HFFc6 (cell line): ENCODE measurements at regions not wholly inside any gene's neighbourhood (a gene's known extent, or its start where the extent isn't known, plus 50 kb on each side); places are given as distances from the start of the nearest gene placed in this dataset.

Experiments
- DNase-seq: peaks from one replicate; pipeline ENCODE4 v3.0.0-alpha.2; 2018
- H3K27ac Mint-ChIP-seq: 2 replicates; pipeline ENCODE4 v1.8.0; 2020; ENCODE audit warnings: mild to moderate bottlenecking, mixed read lengths
- H3K27me3 Mint-ChIP-seq: 2 replicates; pipeline ENCODE4 v1.8.0; 2021; ENCODE audit warnings: mild to moderate bottlenecking, moderate library complexity, mixed read lengths; ENCODE audit not compliant: insufficient read depth
- H3K36me3 Mint-ChIP-seq: 2 replicates; pipeline ENCODE4 v1.8.0; 2021; ENCODE audit warnings: low read depth, mixed read lengths
- H3K4me1 Mint-ChIP-seq: 2 replicates; pipeline ENCODE4 v1.8.0; 2020; ENCODE audit warnings: low read depth, mixed read lengths
- H3K4me3 Mint-ChIP-seq: 2 replicates; pipeline ENCODE4 v1.8.0; 2020; ENCODE audit warnings: mild to moderate bottlenecking, moderate library complexity, mixed read lengths
- H3K9me3 Mint-ChIP-seq: 2 replicates; pipeline ENCODE4 v1.8.0; 2020; ENCODE audit warnings: mild to moderate bottlenecking, mixed read lengths
- TF ChIP-seq, protein P1 (sequence below): fragments of 200-600 bp; sonication (generic); IDR thresholded peaks from 2 replicates; pipeline ENCODE4 v1.5.0; 2021; ENCODE audit warnings: antibody characterized with exemption, mild to moderate bottlenecking

DNA sequence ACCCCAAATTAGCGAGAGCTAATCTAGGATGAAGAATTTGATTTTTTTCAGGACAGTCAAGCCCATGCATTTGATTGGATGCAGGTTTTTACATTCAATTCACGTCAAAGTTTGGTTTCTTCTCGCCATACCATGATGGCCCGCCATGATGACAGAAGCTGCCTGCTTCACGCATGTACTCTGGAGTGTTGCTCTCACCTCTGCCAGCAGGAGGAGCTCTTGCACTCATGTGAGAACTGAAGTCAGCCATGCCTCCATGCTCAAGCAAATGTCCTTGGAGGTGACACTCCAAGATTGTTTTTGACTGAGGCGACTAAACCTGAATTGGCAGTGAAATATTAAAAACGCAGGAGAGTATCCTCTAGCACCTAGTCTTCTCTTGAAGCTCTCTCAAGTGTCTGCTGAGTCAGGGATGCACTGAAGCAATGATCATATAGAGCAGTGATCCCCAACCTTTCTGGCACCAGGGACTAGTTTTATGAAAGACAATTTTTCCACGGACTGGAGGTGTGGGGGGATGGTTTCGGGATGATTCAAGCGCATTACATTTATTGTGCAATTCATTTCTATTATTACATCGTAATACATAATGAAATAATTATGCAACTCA lies 120.9 kb downstream of the SAMMSON start:
- Mint-ChIP-seq H3K27ac (no peak overlapping the region), H3K27me3 (peaks cover 3% of the 10 kb centered on the region; the same call in 1 of the 2 replicates), H3K36me3 (no peaks in the 10 kb centered on the region), H3K9me3 (no peaks in the 10 kb centered on the region), H3K4me3 (no peak overlapping the region), H3K4me1 (no peaks in the 10 kb centered on the region)
- TF ChIP-seq, protein P1, sequence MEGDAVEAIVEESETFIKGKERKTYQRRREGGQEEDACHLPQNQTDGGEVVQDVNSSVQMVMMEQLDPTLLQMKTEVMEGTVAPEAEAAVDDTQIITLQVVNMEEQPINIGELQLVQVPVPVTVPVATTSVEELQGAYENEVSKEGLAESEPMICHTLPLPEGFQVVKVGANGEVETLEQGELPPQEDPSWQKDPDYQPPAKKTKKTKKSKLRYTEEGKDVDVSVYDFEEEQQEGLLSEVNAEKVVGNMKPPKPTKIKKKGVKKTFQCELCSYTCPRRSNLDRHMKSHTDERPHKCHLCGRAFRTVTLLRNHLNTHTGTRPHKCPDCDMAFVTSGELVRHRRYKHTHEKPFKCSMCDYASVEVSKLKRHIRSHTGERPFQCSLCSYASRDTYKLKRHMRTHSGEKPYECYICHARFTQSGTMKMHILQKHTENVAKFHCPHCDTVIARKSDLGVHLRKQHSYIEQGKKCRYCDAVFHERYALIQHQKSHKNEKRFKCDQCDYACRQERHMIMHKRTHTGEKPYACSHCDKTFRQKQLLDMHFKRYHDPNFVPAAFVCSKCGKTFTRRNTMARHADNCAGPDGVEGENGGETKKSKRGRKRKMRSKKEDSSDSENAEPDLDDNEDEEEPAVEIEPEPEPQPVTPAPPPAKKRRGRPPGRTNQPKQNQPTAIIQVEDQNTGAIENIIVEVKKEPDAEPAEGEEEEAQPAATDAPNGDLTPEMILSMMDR, result peak; percentile 79
- DNase-seq, result peak; percentile 25

DNA sequence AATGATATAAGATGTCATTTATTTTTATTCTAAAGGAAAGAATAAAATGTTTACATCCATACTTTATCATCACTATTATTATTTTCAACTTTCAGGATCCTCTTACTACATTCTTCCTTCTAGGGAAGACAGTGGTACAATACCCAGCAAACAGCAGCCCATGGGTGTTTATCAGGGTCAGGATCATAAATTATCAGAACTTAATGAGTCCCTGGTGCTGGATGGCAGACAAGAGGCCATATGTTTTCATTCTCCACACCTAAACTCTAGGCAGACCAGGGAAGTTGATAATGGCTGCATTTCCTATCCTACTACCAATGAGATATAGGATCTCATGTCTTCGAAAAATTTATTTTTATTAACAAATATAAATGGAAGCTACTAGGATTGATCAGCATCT lies 127.7 kb downstream of the SAMMSON start:
- TF ChIP-seq, protein P1, result no peak
- no peaks in the 10 kb centered on the region for H3K9me3 Mint-ChIP-seq
- no peak overlapping the region for H3K4me3 Mint-ChIP-seq
- no peak overlapping the region for H3K27ac Mint-ChIP-seq
- no peaks in the 10 kb centered on the region for H3K4me1 Mint-ChIP-seq
- peaks cover 3% of the 10 kb centered on the region; the same call in 1 of the 2 replicates for H3K27me3 Mint-ChIP-seq
- DNase-seq, result no peak
- no peaks in the 10 kb centered on the region for H3K36me3 Mint-ChIP-seq

DNA sequence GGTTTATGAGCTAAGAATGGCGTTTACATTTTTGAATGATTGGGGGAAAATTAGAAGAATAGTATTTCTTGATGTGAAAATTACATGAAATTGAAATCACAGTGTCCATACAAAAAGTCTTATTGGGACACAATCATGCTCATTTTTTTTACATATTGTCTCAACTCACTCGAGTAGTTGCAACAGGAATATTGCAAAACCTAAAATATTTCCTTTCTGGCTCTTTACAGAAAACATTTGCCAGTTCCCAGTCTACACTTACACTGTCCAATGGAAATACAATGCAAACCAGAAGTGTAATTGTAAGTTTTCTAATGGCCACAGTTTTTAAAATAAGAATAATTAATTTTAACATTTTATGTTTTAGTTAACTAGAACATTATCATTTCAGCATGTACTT lies 137.8 kb downstream of the SAMMSON start:
- Mint-ChIP-seq H3K27ac (no peak overlapping the region), H3K4me3 (no peak overlapping the region), H3K27me3 (no peaks in the 10 kb centered on the region; the same call in 1 of the 2 replicates), H3K4me1 (no peaks in the 10 kb centered on the region; the same call in 1 of the 2 replicates), H3K36me3 (no peaks in the 10 kb centered on the region), H3K9me3 (0 out of 2 replicates have a peak, but pooled peaks cover 11% of the 10 kb centered on the region)
- no peak for DNase-seq
- TF ChIP-seq, protein P1, result no peak

DNA sequence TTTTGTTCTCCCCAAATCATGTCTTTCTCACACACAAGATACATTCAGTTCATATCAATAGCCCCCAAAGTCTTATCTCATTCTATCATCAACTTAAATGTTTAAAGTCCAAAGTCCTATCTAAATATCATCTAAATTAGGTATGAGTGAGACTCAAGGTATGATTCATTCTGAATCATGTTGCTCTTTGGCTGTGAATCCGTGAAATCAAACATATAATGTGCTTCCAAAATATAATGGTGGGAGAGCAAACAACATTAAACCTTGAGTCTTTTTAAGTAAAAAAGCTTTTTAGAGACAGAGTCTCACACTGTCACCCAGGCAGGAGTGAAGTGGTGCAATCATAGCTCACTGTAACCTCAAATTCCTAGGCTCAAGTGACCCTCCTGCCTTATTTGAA lies 139.1 kb downstream of the SAMMSON start:
- Mint-ChIP-seq H3K4me1 (no peaks in the 10 kb centered on the region; the same call in 1 of the 2 replicates), H3K4me3 (no peak overlapping the region), H3K36me3 (no peaks in the 10 kb centered on the region), H3K27ac (no peak overlapping the region), H3K9me3 (0 out of 2 replicates have a peak, but pooled peaks cover 11% of the 10 kb centered on the region), H3K27me3 (no peaks in the 10 kb centered on the region; the same call in 1 of the 2 replicates)
- TF ChIP-seq, protein P1, result no peak
- no peak for DNase-seq
